PFSK-1 (cell line): ENCODE measurements at regions not wholly inside any gene's neighbourhood (a gene's known extent, or its start where the extent isn't known, plus 50 kb on each side); places are given as distances from the start of the nearest gene placed in this dataset.

Experiments used
- FOXP2 ChIP-seq: optimal IDR thresholded peaks from 2 replicates; pipeline ENCODE3; 2011; ENCODE audit warnings: borderline replicate concordance, control low read depth, inconsistent platforms; ENCODE audit not compliant: insufficient read depth; ENCODE audit errors: extremely low read length, extremely low read depth
- POLR2AphosphoS5 ChIP-seq: IDR thresholded peaks from 2 replicates; pipeline ENCODE4 v1.6.1; 2012; ENCODE audit warnings: low read depth, mild to moderate bottlenecking, control low read depth, low read length, moderate library complexity
- SIN3A ChIP-seq: IDR thresholded peaks from 2 replicates; pipeline ENCODE4 v1.6.1; 2012; ENCODE audit warnings: mild to moderate bottlenecking, low read length, moderate library complexity, borderline replicate concordance; ENCODE audit not compliant: insufficient read depth
- TAF1 ChIP-seq: IDR thresholded peaks from 2 replicates; pipeline ENCODE4 v1.6.1; 2012; ENCODE audit warnings: low read length, control low read depth, borderline replicate concordance; ENCODE audit not compliant: insufficient read depth
- TF ChIP-seq, protein P1 (sequence below), 2 experiments: IDR thresholded peaks; 2 replicates each; pipeline versions ENCODE4 v1.6.1 to v1.8.0; 2011 to 2012; ENCODE audit warnings: low read depth in 2 of 2, low read length in 2 of 2, control low read depth in 1 of 2, inconsistent platforms in 1 of 2, mild to moderate bottlenecking in 1 of 2, moderate library complexity in 1 of 2; ENCODE audit not compliant: insufficient read depth in 1 of 2

DNA sequence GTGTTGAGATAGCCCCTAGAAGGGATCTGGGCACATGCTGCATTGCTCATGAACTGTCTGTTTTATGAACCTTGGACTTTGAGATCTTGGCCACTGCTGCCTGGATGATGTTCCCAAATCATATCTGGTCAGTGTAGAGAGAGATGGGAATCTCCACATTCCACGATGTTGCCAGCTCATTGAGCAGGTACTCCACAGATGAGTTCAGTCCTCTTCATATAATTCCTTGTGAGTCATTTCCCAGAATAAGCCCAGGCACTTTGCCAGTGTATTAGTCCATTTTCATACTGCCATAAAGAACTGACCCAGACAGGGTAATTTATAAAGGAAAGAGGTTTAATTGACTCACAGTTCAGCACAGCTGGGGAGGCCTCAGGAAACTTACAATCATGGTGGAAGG lies 254.0 kb upstream of the RUNX1 start:
- TF ChIP-seq FOXP2, result no peak
- TF ChIP-seq, protein P1, sequence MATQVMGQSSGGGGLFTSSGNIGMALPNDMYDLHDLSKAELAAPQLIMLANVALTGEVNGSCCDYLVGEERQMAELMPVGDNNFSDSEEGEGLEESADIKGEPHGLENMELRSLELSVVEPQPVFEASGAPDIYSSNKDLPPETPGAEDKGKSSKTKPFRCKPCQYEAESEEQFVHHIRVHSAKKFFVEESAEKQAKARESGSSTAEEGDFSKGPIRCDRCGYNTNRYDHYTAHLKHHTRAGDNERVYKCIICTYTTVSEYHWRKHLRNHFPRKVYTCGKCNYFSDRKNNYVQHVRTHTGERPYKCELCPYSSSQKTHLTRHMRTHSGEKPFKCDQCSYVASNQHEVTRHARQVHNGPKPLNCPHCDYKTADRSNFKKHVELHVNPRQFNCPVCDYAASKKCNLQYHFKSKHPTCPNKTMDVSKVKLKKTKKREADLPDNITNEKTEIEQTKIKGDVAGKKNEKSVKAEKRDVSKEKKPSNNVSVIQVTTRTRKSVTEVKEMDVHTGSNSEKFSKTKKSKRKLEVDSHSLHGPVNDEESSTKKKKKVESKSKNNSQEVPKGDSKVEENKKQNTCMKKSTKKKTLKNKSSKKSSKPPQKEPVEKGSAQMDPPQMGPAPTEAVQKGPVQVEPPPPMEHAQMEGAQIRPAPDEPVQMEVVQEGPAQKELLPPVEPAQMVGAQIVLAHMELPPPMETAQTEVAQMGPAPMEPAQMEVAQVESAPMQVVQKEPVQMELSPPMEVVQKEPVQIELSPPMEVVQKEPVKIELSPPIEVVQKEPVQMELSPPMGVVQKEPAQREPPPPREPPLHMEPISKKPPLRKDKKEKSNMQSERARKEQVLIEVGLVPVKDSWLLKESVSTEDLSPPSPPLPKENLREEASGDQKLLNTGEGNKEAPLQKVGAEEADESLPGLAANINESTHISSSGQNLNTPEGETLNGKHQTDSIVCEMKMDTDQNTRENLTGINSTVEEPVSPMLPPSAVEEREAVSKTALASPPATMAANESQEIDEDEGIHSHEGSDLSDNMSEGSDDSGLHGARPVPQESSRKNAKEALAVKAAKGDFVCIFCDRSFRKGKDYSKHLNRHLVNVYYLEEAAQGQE (IDR thresholded peaks at IDR 0.05; ENCODE audit: insufficient read depth in 1 of 2, low read depth in 2 of 2, low read length in 2 of 2), result no peak
- no peak for TF ChIP-seq TAF1
- no peak for TF ChIP-seq SIN3A
- TF ChIP-seq POLR2AphosphoS5, result no peak

DNA sequence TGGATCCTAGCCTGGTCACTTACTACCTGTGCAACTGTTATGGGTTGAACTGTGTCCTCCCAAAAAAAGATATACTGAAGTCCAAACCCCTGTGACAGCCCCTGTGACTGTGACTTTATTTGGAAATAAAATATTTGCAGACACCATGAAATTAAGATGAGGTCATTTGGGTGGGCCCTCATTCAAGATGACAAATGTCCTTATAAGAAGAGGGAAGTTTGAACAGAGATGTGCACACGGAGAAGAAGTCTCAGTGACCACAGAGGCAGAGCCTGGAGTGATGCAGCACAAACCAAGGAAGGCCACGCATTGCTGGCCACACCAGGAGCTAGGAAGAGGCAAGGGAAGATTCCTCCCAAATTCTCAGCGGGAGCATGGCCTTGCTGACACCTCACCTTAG lies 249.7 kb upstream of the RUNX1 start:
- TF ChIP-seq POLR2AphosphoS5 (no peak), TAF1 (no peak), SIN3A (no peak), FOXP2 (no peak)
- TF ChIP-seq, protein P1 (IDR thresholded peaks at IDR 0.05; ENCODE audit: insufficient read depth in 1 of 2, low read depth in 2 of 2, low read length in 2 of 2), result no peak

DNA sequence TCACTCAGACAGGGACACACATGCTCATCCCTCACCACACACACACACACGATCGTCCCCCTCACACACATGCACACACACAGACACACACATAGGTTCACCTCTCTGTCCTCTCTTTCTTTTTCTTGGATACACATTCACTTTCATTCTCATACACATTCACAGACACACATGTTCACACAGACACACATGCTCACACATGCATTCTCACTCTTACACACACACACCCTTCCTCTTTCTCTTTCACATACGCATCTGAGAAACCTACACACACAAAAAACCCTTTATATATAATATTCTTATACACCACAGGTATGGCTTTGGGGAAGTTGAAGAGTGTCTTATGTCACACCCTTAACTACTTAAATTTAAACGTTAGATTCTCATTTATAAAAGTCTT lies 248.6 kb upstream of the RUNX1 start:
- TF ChIP-seq, protein P1 (IDR thresholded peaks at IDR 0.05; ENCODE audit: insufficient read depth in 1 of 2, low read depth in 2 of 2, low read length in 2 of 2), result no peak
- no peak for TF ChIP-seq POLR2AphosphoS5
- no peak for TF ChIP-seq SIN3A
- TF ChIP-seq FOXP2, result no peak
- no peak for TF ChIP-seq TAF1

DNA sequence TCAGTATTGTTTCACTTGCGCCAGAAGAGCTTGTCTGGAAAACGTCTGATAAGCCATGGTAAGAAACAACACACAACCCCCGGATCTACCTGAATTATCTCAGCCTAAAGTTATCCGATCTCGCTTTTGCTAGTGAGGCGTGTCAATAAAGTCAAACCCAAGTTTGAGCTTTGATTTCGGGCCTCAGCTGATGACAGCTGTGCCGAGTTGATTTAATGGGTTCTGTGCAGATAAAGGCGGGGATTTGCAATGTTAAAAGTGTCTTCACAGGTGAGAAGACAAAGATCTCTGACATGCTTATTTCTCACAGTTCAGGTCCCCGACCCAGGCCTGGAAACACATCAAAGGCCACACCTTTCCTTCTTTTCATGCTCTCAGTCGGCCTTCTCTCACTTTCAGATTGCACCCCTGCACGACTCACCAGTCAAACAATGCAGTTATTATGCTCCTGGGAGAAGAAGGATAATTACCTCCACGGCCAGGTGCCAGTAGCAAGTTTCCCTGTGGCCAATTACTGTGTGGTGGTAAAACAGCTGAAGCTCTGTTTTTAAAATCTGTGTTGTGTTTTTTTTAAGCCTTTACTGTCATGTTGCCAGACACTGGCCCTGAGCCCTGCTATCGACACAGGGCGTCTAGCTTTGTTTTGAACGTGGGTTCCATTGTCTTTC lies 245.3 kb upstream of the RUNX1 start:
- TF ChIP-seq FOXP2 (no peak), SIN3A (no peak), TAF1 (no peak), POLR2AphosphoS5 (no peak)
- TF ChIP-seq, protein P1 (IDR thresholded peaks at IDR 0.05; ENCODE audit: insufficient read depth in 1 of 2, low read depth in 2 of 2, low read length in 2 of 2), result no peak
